Heart right ventricle (tissue), 16 donors: ENCODE measurements at regions not wholly inside any gene's neighbourhood (a gene's known extent, or its start where the extent isn't known, plus 50 kb on each side); places are given as distances from the start of the nearest gene placed in this dataset.

Source experiments
- ATAC-seq, 8 donors: fragments of 200-7000 bp; cut with Tn5 transposase; one replicate each; pipeline ENCODE4 v1.9.1; 2020; ENCODE audit warnings: mild to moderate bottlenecking in 8 of 8, moderate library complexity in 8 of 8, moderate number of reproducible peaks in 1 of 8
- DNase-seq, 2 donors: peaks; one replicate each; pipeline ENCODE4 v3.0.0-alpha.2; 2020
- H3K27ac ChIP-seq, 10 donors: fragments of 200-600 bp; sonication (generic) in 2 of 10; one replicate each; pipeline versions ENCODE4 v1.5.0 to v1.8.0; 2020 to 2022; ENCODE audit warnings: mild to moderate bottlenecking in 3 of 10
- H3K27me3 ChIP-seq, 7 donors: fragments of 200-600 bp; one replicate each; pipeline ENCODE4 v1.8.0; 2021 to 2022; ENCODE audit warnings: mild to moderate bottlenecking in 2 of 7
- H3K36me3 ChIP-seq, 9 donors: fragments of 200-600 bp; sonication (generic) in 1 of 9; one replicate each; pipeline versions ENCODE4 v1.5.0 to v1.8.0; 2020 to 2022; ENCODE audit warnings: mild to moderate bottlenecking in 2 of 9
- H3K4me1 ChIP-seq, 9 donors: fragments of 200-600 bp; sonication (generic) in 1 of 9; one replicate each; pipeline versions ENCODE4 v1.5.0 to v1.8.0; 2020 to 2022; ENCODE audit warnings: mild to moderate bottlenecking in 4 of 9
- H3K4me3 ChIP-seq, 10 donors: fragments of 200-600 bp; sonication (generic) in 2 of 10; one replicate each; pipeline versions ENCODE4 v1.5.0 to v1.8.0; 2020 to 2022; ENCODE audit warnings: mild to moderate bottlenecking in 7 of 10, moderate library complexity in 2 of 10
- H3K9me3 ChIP-seq, 11 donors: fragments of 200-600 bp in 10 of 11; sonication (generic) in 2 of 11; one replicate each; pipeline versions ENCODE4 v1.5.0 to v1.8.0; 2013 to 2022; ENCODE audit warnings: mild to moderate bottlenecking in 2 of 11, control low read depth in 1 of 11, moderate library complexity in 1 of 11
- WGBS, 2 donors: extraction: QIAGEN DNeasy Blood & Tissue Kit; methylation state at CpG; one replicate each; pipeline ENCODE4 v1.1.7; 2013; ENCODE audit warnings: inconsistent platforms in 1 of 2; 5-methylcytosine and 5-hydroxymethylcytosine counted together
- intact Hi-C, 10 donors: fragments of 100-400 bp; cut with DNase I; formaldehyde crosslinking; loops; one replicate each; pipeline versions ENCODE4 v1.11.1 to v1.14.2; 2022
- TF ChIP-seq, protein P1 (sequence below), 9 donors: fragments of 200-600 bp; sonication (generic) in 2 of 9; IDR thresholded peaks; one replicate each; pipeline versions ENCODE4 v1.5.0 to v1.8.0; 2021 to 2022; ENCODE audit warnings: antibody characterized with exemption in 9 of 9, mild to moderate bottlenecking in 5 of 9, moderate library complexity in 1 of 9
- donor health status: Arrhythmogenic right ventricular cardiomyopathy.
- donor health status: ischemic (EF 13 %, LVEDD 7.1; RV severe dilation, severe dysfunction).
- donor health status: healthy with polysubstance abuse.
- donor health status: DM: no; HTN: yes; CAD: no.
- donor health status: DM: no; HTN: no; CAD: no.
- donor health status: ischemic (EF 25% LVEDD 6.9; RV normal size, moderate dysfunction).
- donor health status: ischemic (EF 25% LVEDD 5.7; RV mildly dilated, moderate dysfunction).
- donor health status: healthy.
- donor health status: DM: yes; HTN: yes; CAD: no.
- donor health status: Ischemic cardiomyopathy.
- donor health status: ischemic (EF 35%, LVEDD 5.7; RV mildly dilated, moderate dysfunction).
- donor health status: nonischemic (EF 11% LVEDD 7.7; RV severe dilation, severe dysfunction).
- donor health status: DM: yes; HTN: yes; CAD: no.
- donor health status: PGD.
- donor health status: ischemic (EF 29% LVEDD 5.4; RV normal size, mild dysfunction).
- donor health status: nonischemic (EF 23%, LVEDD 6.1; RV moderate dilation, normal function).

DNA sequence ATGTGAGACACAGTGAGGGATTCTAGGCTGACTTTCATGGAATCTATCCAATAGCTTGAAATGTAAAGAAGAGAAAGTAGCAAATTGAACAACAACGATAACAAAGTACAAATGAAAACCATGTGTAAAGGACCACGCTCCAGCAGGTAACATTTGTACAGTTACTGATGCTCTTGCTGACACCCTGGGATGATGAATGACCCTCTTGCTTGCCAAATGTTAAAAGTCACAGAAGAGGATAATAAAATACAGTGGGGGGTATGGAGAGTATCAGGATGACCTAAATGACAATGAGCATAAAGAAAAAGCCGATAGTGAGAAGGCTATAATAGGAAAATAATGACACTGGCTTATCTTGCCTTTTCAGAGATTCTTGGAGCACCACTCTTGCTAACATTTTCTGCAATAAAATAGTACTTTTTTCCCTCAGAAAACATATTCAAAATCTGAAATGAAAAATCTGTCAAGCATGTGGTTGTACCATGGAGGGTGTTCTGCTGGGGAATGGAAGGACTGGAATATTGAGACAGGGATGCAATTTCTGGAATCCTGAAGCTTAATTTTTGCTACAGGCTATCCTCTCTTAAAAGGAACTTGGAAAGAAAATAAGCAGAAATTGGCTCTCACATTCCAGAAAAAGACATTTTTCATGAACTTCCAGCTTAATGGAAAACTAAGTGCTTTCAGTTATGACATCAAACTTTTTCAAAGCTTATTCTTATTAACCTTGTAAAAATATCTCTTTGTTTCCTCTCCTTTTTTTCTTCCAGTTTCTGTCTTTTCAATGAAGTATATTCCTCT lies 303.2 kb upstream of the GHITM start:
- Histone ChIP-seq H3K27ac (peak overlapping the region in 5 of 10 donors; percentile 34 to 64 (median 49)), H3K4me1 (no peaks in the 10 kb centered on the region)
- peak in 3 of 8 donors; percentile 16 to 53 (median 52) for ATAC-seq

GRCh38 chr10:83848677-83849076 lies 290.6 kb upstream of the GHITM start:
- WGBS, 2 donors, result 81 to 82% methylated on average over 3 of the region's 3 CpGs
- H3K9me3 ChIP-seq, result peaks cover 0 to 9% (median 0%) of the 10 kb centered on the region in 11 donors
- TF ChIP-seq, protein P1, sequence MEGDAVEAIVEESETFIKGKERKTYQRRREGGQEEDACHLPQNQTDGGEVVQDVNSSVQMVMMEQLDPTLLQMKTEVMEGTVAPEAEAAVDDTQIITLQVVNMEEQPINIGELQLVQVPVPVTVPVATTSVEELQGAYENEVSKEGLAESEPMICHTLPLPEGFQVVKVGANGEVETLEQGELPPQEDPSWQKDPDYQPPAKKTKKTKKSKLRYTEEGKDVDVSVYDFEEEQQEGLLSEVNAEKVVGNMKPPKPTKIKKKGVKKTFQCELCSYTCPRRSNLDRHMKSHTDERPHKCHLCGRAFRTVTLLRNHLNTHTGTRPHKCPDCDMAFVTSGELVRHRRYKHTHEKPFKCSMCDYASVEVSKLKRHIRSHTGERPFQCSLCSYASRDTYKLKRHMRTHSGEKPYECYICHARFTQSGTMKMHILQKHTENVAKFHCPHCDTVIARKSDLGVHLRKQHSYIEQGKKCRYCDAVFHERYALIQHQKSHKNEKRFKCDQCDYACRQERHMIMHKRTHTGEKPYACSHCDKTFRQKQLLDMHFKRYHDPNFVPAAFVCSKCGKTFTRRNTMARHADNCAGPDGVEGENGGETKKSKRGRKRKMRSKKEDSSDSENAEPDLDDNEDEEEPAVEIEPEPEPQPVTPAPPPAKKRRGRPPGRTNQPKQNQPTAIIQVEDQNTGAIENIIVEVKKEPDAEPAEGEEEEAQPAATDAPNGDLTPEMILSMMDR (IDR thresholded peaks at IDR 0.05), result no peak
- no peaks in the 10 kb centered on the region for H3K36me3 ChIP-seq
- H3K27ac ChIP-seq, result no peak overlapping the region
- intact Hi-C loops, result no loop called here
- no peaks in the 10 kb centered on the region for H3K4me1 ChIP-seq
- no peak overlapping the region for H3K4me3 ChIP-seq
- ATAC-seq (no peak), DNase-seq (no peak)
- H3K27me3 ChIP-seq, result no peaks in the 10 kb centered on the region

More for the DNA sequence above, 303.2 kb upstream of the GHITM start:
- Histone ChIP-seq H3K27me3 (no peaks in the 10 kb centered on the region), H3K4me3 (no peak overlapping the region), H3K36me3 (no peaks in the 10 kb centered on the region), H3K9me3 (peaks cover 0 to 1% (median 0%) of the 10 kb centered on the region in 11 donors)
- no peak for DNase-seq
- TF ChIP-seq, protein P1 (IDR thresholded peaks at IDR 0.05), result no peak
- 79% methylated on average over 3 of the region's 3 CpGs for WGBS, 2 donors
- intact Hi-C loops, result no loop called here

DNA sequence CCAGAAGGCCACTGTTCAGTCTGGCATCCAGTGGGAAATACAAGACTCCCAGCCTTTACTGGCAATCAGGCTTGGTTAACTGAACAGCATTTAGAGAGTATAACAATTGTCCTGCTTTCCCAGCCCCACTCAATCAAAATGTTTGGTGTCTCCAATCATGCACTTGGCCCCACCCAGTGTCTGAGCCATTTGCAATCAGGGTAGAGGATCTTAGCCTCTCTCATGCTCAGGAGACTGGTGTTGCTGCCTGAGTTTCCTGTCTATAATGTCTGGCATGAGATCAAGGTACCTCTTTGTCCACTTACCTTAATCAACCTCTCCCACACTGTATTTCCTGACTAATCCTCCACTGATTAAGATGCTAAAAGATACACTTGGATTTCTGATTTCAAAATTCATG lies 290.2 kb upstream of the GHITM start:
- no peaks in the 10 kb centered on the region for H3K27me3 ChIP-seq
- intact Hi-C loops, result no loop called here
- no peaks in the 10 kb centered on the region for H3K36me3 ChIP-seq
- no peak overlapping the region for H3K4me3 ChIP-seq
- no peak overlapping the region for H3K27ac ChIP-seq
- DNase-seq (no peak), ATAC-seq (peak in 1 of 8 donors; percentile 65)
- TF ChIP-seq, protein P1 (IDR thresholded peaks at IDR 0.05), result no peak
- no peaks in the 10 kb centered on the region for H3K4me1 ChIP-seq
- peaks cover 0 to 12% (median 0%) of the 10 kb centered on the region in 11 donors for H3K9me3 ChIP-seq

DNA sequence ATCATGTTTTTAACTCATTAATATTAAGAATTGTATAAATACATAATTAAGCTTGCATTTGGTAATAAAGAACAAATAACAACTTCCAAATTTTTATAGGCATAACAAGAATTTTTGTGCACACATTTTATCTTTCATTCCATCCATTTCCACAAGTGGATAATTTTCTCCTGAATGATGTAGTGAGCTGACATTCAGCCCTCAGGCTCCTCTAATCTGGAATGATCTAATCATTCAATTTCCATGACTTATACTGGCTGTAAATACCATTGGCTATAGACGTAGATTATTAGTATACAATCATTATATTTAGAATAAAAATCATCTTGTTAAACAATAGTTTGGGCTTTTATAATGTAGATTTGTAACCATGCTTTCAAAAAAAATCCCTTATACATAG lies 287.2 kb upstream of the GHITM start:
- no peaks in the 10 kb centered on the region for H3K4me1 ChIP-seq
- H3K27me3 ChIP-seq, result no peaks in the 10 kb centered on the region
- intact Hi-C loops, result no loop called here
- peaks cover 0 to 7% (median 0%) of the 10 kb centered on the region in 11 donors for H3K9me3 ChIP-seq
- WGBS, 2 donors, result 71 to 78% methylated on average over 1 of the region's 1 CpG
- H3K27ac ChIP-seq, result no peak overlapping the region
- no peak overlapping the region for H3K4me3 ChIP-seq
- H3K36me3 ChIP-seq, result no peaks in the 10 kb centered on the region
- ATAC-seq (no peak), DNase-seq (no peak)
- TF ChIP-seq, protein P1 (IDR thresholded peaks at IDR 0.05), result no peak
